PC-9 (cell line): ENCODE measurements at regions not wholly inside any gene's neighbourhood (a gene's known extent, or its start where the extent isn't known, plus 50 kb on each side); places are given as distances from the start of the nearest gene placed in this dataset.

Experiments
- BruUV-seq: library from RNA; stranded (reverse); fragments of 400-500 nt; replicated peaks from 2 replicates; lab custom pipeline; 2021; lab: Mats Ljungman, UMichigan
- CTCF ChIA-PET: fragments of 300-600 bp; sonication (Branson Sonifier 250); formaldehyde crosslinking; loops from one replicate; lab custom pipeline; 2022; ENCODE audit warnings: antibody characterized with exemption; lab: Charles Lee
- POLR2A ChIA-PET: fragments of 300-600 bp; sonication (Branson Sonifier 250); formaldehyde crosslinking; loops from one replicate; lab custom pipeline; 2022; ENCODE audit warnings: antibody characterized with exemption; ENCODE audit not compliant: unreplicated experiment; lab: Charles Lee
- DNase-seq, 2 experiments: peaks; one replicate each; pipeline versions ENCODE4 v3.0.0 to v3.0.0-alpha.2; 2015 to 2022; ENCODE audit warnings: mixed read lengths in 1 of 2
- H2AFZ ChIP-seq: fragments of 200-600 bp; sonication (generic); 2 replicates; pipeline ENCODE4 v1.8.1; 2017; ENCODE audit warnings: antibody characterized with exemption
- H3F3A ChIP-seq: fragments of 200-600 bp; sonication (generic); 2 replicates; pipeline ENCODE4 v1.8.1; 2017; ENCODE audit warnings: antibody characterized with exemption, mild to moderate bottlenecking, low read depth; ENCODE audit not compliant: insufficient read depth
- H3K27ac ChIP-seq: fragments of 200-600 bp; sonication (generic); 2 replicates; pipeline ENCODE4 v1.6.1; 2016; ENCODE audit warnings: mixed run types
- H3K27me3 ChIP-seq: fragments of 200-600 bp; sonication (generic); 2 replicates; pipeline ENCODE4 v1.6.1; 2016; ENCODE audit warnings: low read depth, mixed run types; ENCODE audit not compliant: insufficient read depth
- H3K36me3 ChIP-seq: fragments of 200-600 bp; sonication (generic); 2 replicates; pipeline ENCODE4 v1.6.1; 2016; ENCODE audit warnings: low read depth, mixed run types
- H3K4me1 ChIP-seq: fragments of 200-600 bp; sonication (generic); replicated peaks from 2 replicates; pipeline ENCODE4 v1.6.1; 2016; ENCODE audit warnings: mixed run types; ENCODE audit not compliant: insufficient read depth
- H3K4me2 ChIP-seq: fragments of 200-600 bp; sonication (generic); 2 replicates; pipeline ENCODE4 v1.6.1; 2017; ENCODE audit warnings: mixed run types
- H3K4me3 ChIP-seq: fragments of 200-600 bp; sonication (generic); 2 replicates; pipeline ENCODE4 v1.6.1; 2016; ENCODE audit warnings: mixed run types
- H3K79me2 ChIP-seq: fragments of 200-600 bp; sonication (generic); 2 replicates; pipeline ENCODE4 v1.6.1; 2017; ENCODE audit warnings: low read depth, mixed run types
- H3K9me2 ChIP-seq: fragments of 200-600 bp; sonication (generic); 2 replicates; pipeline ENCODE4 v1.8.1; 2017; ENCODE audit warnings: mild to moderate bottlenecking; ENCODE audit not compliant: insufficient read depth
- H3K9me3 ChIP-seq: fragments of 200-600 bp; sonication (generic); 2 replicates; pipeline ENCODE4 v1.8.1; 2016; ENCODE audit warnings: low read depth; ENCODE audit not compliant: insufficient read depth
- H4K20me1 ChIP-seq: fragments of 200-600 bp; sonication (generic); 2 replicates; pipeline ENCODE4 v1.8.1; 2017; ENCODE audit not compliant: insufficient read depth
- CTCF ChIP-seq: fragments of 200-600 bp; sonication (generic); conservative IDR thresholded peaks from 2 replicates; pipeline ENCODE4 v1.6.1; 2017; ENCODE audit warnings: mixed run types, antibody characterized with exemption, mild to moderate bottlenecking, moderate library complexity
- EZH2 ChIP-seq: fragments of 200-600 bp; sonication (generic); IDR thresholded peaks from 2 replicates; pipeline ENCODE4 v1.8.0; 2017; ENCODE audit warnings: antibody characterized with exemption, low read depth
- intact Hi-C: fragments of 100-400 bp; cut with micrococcal nuclease; formaldehyde crosslinking; loops from one replicate; pipeline ENCODE4 v1.10.0; 2022; ENCODE audit not compliant: unreplicated experiment

DNA sequence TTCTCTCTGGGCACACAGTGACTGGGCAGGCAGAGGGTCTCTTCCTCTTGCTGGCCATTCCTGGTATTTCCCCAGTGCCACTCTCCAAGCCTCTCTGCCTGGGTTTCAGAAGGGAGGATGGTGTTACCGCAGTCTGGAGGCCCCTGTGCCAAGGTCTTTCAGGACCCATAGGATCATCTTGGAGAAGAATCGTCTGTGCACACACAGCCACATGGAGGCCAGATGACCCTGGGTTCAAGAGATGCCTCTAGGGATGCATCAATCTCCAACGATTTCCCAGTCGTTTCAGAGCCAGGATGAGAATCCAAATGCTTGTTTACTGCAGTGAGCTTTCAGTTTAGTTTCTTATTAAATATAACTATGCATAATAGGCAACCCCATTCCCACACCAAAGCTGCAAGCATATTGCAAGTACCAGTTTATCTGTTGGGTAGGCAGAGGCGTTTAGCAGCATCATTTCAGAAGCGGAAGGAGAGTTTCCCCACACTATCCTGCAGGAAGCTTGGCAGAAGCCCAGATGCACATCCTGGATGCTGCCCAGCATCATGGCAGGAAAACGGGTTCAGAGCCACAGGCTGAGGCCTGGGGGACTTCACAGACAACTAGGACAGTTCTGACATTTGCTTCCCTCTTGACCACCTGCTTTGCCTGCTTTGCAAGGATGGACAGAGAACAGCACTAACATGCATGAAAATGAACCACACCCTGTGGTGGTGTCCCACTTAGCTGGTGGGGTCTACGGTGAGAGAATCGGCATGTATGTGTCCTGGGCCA is 134.7 kb upstream of the FAM20C start:
- Histone ChIP-seq H3K9me2 (no peaks in the 10 kb centered on the region), H3K27ac (no peak overlapping the region), H3K79me2 (no peaks in the 10 kb centered on the region), H3K36me3 (no peaks in the 10 kb centered on the region), H3K4me3 (no peak overlapping the region), H3K27me3 (no peaks in the 10 kb centered on the region), H3K4me1 (no peaks in the 10 kb centered on the region), H3K9me3 (0 out of 2 replicates have a peak, but pooled peaks cover 3% of the 10 kb centered on the region), H4K20me1 (no peaks in the 10 kb centered on the region), H3K4me2 (no peak overlapping the region), H2AFZ (no peak overlapping the region), H3F3A (no peaks in the 10 kb centered on the region)
- no peak for TF ChIP-seq CTCF
- TF ChIP-seq EZH2 = no peak
- POLR2A ChIA-PET = no interaction called here
- no peak for DNase-seq
- BruUV-seq = no TSS peak
- CTCF ChIA-PET = no interaction called here
- intact Hi-C loops = no loop called here

- no peak overlapping the region for H3K4me3 ChIP-seq
- H3F3A ChIP-seq = no peaks in the 10 kb centered on the region
- no peak overlapping the region for H3K4me2 ChIP-seq
- H3K4me1 ChIP-seq = no peaks in the 10 kb centered on the region
- intact Hi-C loops = no loop called here
- BruUV-seq = no TSS peak
- no peak for TF ChIP-seq EZH2
- no peak for TF ChIP-seq CTCF
- H3K9me2 ChIP-seq = no peaks in the 10 kb centered on the region
- H3K27me3 ChIP-seq = no peaks in the 10 kb centered on the region
- ChIA-PET CTCF (interaction anchor here (0.5 kb wide), 1 partner anchor 522 kb away, joined by 6 read pairs; no protein-coding TSS in a partner anchor), POLR2A (no interaction called here)
- H3K79me2 ChIP-seq = no peaks in the 10 kb centered on the region
- no peak for DNase-seq
- no peak overlapping the region for H2AFZ ChIP-seq
- no peak overlapping the region for H3K27ac ChIP-seq
- H3K36me3 ChIP-seq = no peaks in the 10 kb centered on the region
- 0 out of 2 replicates have a peak, but pooled peaks cover 2% of the 10 kb centered on the region for H3K9me3 ChIP-seq
- no peaks in the 10 kb centered on the region for H4K20me1 ChIP-seq
Observed at GRCh38 chr7:58316-58715, 134.1 kb upstream of the FAM20C start.

DNA sequence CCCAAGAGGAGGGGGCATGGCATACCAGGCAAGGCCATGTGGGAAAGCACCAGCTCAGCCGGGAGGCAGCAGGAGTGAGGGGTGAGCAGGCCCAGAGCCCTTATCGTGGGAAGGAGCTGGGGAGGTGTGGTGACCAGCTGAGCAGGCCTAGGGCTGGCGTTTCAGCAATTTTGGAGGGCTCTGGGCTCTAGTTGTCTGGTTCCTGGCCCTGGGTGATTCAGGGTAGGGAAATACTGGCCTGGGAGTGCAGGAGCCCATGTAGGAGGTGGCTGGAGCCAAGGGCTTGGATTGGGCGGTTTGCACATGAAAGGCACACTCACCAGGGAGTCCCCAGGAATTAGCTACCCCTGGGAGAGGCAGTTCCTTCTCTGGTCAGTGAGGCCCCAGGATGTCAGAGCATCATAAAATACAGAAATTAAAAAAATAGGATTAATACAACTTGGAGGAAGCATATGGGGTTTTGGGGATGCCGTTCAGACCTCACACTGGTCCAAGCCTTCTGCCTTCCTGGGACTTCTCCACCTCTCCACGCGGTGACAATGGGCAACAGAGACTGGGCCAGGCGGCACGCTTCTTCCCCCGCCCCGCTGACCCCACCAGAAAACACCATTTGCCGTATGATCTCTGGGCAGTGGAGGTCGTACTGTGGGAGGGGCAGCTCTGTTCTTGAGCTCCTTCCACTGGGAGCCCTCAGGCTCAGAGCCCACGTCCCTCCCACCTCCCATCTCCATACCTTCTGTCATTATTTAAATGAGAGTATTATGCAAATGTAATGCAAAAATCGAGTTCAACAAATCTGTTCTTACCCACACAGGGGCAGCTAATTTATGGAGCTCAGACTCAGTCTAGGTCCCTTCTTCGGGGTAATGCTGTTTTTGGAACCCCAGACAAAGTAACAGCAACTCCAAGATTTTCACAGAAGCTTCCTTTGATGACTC is 133.0 kb upstream of the FAM20C start:
- intact Hi-C loops = no loop called here
- Histone ChIP-seq H2AFZ (no peak overlapping the region), H3K27me3 (no peaks in the 10 kb centered on the region), H3K4me1 (no peaks in the 10 kb centered on the region), H3K4me2 (no peak overlapping the region), H3K36me3 (no peaks in the 10 kb centered on the region), H3K79me2 (no peaks in the 10 kb centered on the region), H3K27ac (no peak overlapping the region), H3F3A (no peaks in the 10 kb centered on the region), H3K9me2 (no peaks in the 10 kb centered on the region), H3K9me3 (no peaks in the 10 kb centered on the region), H3K4me3 (no peak overlapping the region), H4K20me1 (no peaks in the 10 kb centered on the region)
- CTCF ChIA-PET = no interaction called here
- no peak for DNase-seq
- no TSS peak for BruUV-seq
- TF ChIP-seq CTCF = no peak
- no peak for TF ChIP-seq EZH2
- POLR2A ChIA-PET = no interaction called here
